ENCODE measurements at regions not wholly inside any gene's neighbourhood (a gene's known extent, or its start where the extent isn't known, plus 50 kb on each side); places are given as distances from the start of the nearest gene placed in this dataset.

DNA sequence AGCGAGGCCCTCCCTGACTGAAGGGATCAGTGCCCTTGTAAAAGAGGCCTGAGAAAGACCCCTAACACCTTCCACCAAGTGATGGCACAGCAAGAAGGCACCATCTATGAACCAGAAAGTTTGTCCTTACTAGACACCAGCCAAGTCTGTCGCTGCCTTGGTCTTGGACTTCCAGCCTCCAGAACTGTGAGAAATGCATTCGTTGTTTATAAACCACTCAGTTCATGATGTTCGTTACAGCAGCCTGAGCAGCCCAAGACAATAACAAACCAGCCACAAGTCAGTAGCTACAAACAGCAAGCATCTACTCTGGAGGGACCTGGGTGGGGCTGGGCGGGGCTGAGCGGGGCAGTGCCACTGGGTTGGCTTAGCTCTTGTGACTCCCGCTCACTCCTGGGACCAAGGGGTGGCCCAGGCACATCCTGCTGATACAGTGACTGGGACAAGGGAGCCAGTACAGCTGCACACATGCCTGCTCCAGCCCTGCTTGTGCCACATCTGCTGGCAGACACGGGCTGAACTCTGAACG is 234.9 kb downstream of the IRF8 start:
- Histone ChIP-seq H3K9me3 (no peaks in the 10 kb centered on the region), H3K27ac (no peak overlapping the region), H3K27me3 (no peaks in the 10 kb centered on the region), H3K4me3 (no peak overlapping the region), H3K4me1 (no peaks in the 10 kb centered on the region), H3K36me3 (no peaks in the 10 kb centered on the region)
- 70 to 83% methylated on average over 9 of the region's 9 CpGs for WGBS, 2 donors
- no peak for DNase-seq
- intact Hi-C loops (cut with DNase I), result no loop called here
- TF ChIP-seq CTCF (IDR thresholded peaks at IDR 0.05) (no peak), EP300 (IDR thresholded peaks at IDR 0.05) (no peak)

- 76 to 79% methylated on average over 12 of the region's 12 CpGs for WGBS, 2 donors
- Histone ChIP-seq H3K27ac (no peak overlapping the region), H3K36me3 (no peaks in the 10 kb centered on the region), H3K27me3 (no peaks in the 10 kb centered on the region), H3K9me3 (no peaks in the 10 kb centered on the region), H3K4me1 (no peaks in the 10 kb centered on the region), H3K4me3 (no peak overlapping the region)
- TF ChIP-seq EP300 (IDR thresholded peaks at IDR 0.05), result no peak
- TF ChIP-seq CTCF (IDR thresholded peaks at IDR 0.05), result no peak
- no peak for TF ChIP-seq POLR2A (IDR thresholded peaks at IDR 0.05)
- no peak for TF ChIP-seq POLR2AphosphoS5 (IDR thresholded peaks at IDR 0.05)
- intact Hi-C loops (cut with DNase I), result no loop called here
- no peak for DNase-seq
These were observed 236.0 kb downstream of the IRF8 start for GRCh38 chr16:86134802-86135461.

- Histone ChIP-seq H3K9me3 (no peaks in the 10 kb centered on the region), H3K36me3 (no peaks in the 10 kb centered on the region), H3K27ac (no peak overlapping the region), H3K4me3 (no peak overlapping the region), H3K27me3 (no peaks in the 10 kb centered on the region), H3K4me1 (no peaks in the 10 kb centered on the region)
- DNase-seq, result no peak
- WGBS, 2 donors, result 70 to 76% methylated on average over 6 of the region's 6 CpGs
- no peak for TF ChIP-seq CTCF (IDR thresholded peaks at IDR 0.05)
- TF ChIP-seq POLR2AphosphoS5 (IDR thresholded peaks at IDR 0.05), result no peak
- no peak for TF ChIP-seq POLR2A (IDR thresholded peaks at IDR 0.05)
- TF ChIP-seq EP300 (IDR thresholded peaks at IDR 0.05), result no peak
- intact Hi-C loops (cut with DNase I), result no loop called here
These were observed 238.4 kb downstream of the IRF8 start for GRCh38 chr16:86137359-86137758.

GRCh38 chr16:86138121-86139085 is 239.4 kb downstream of the IRF8 start:
- Histone ChIP-seq H3K27ac (no peak overlapping the region), H3K9me3 (no peaks in the 10 kb centered on the region), H3K36me3 (no peaks in the 10 kb centered on the region), H3K4me3 (no peak overlapping the region), H3K4me1 (no peaks in the 10 kb centered on the region), H3K27me3 (no peaks in the 10 kb centered on the region)
- 72 to 76% methylated on average over 16 of the region's 16 CpGs for WGBS, 2 donors
- intact Hi-C loops (cut with DNase I), result no loop called here
- no peak for TF ChIP-seq CTCF (IDR thresholded peaks at IDR 0.05)
- no peak for TF ChIP-seq POLR2AphosphoS5 (IDR thresholded peaks at IDR 0.05)
- TF ChIP-seq POLR2A (IDR thresholded peaks at IDR 0.05), result no peak
- no peak for TF ChIP-seq EP300 (IDR thresholded peaks at IDR 0.05)
- no peak for DNase-seq

Data from sigmoid colon (tissue), 6 donors.